AG20443 (cell line): ENCODE measurements at regions not wholly inside any gene's neighbourhood (a gene's known extent, or its start where the extent isn't known, plus 50 kb on each side); places are given as distances from the start of the nearest gene placed in this dataset.

Source experiments
- DNase-seq: peaks from one replicate; pipeline ENCODE4 v3.0.0; 2012; ENCODE audit warnings: low spot score, mixed read lengths

- no peak for DNase-seq
Measured at GRCh38 chr2:162965191-162965590, 126.6 kb upstream of the KCNH7 start.

- DNase-seq: no peak
Measured at GRCh38 chr2:162964513-162964912, 125.9 kb upstream of the KCNH7 start.

- DNase-seq: no peak
Measured at GRCh38 chr2:162963156-162963555, 124.6 kb upstream of the KCNH7 start.

- DNase-seq: no peak
Measured at GRCh38 chr2:162945785-162946184, 107.2 kb upstream of the KCNH7 start.

GRCh38 chr2:162938387-162938786, 99.8 kb upstream of the KCNH7 start:
- no peak for DNase-seq

GRCh38 chr2:162934191-162934590, 95.6 kb upstream of the KCNH7 start:
- no peak for DNase-seq

- DNase-seq: no peak
Measured at GRCh38 chr2:162932416-162932815, 93.8 kb upstream of the KCNH7 start.

GRCh38 chr2:162929571-162929970, 91.0 kb upstream of the KCNH7 start:
- no peak for DNase-seq

- DNase-seq: no peak
Measured at GRCh38 chr2:162928356-162928755, 89.8 kb upstream of the KCNH7 start.

- DNase-seq: no peak
Measured at GRCh38 chr2:162926907-162927306, 88.3 kb upstream of the KCNH7 start.

- DNase-seq: peak; percentile 42
Measured at GRCh38 chr2:162926501-162926900, 87.9 kb upstream of the KCNH7 start.

GRCh38 chr2:162925595-162925994, 87.0 kb upstream of the KCNH7 start:
- no peak for DNase-seq

GRCh38 chr2:162919111-162919510, 80.5 kb upstream of the KCNH7 start:
- DNase-seq: no peak

GRCh38 chr2:162917626-162918025, 79.1 kb upstream of the KCNH7 start:
- DNase-seq: no peak

- no peak for DNase-seq
Measured at GRCh38 chr2:162916286-162916801, 77.8 kb upstream of the KCNH7 start.

- no peak for DNase-seq
Measured at GRCh38 chr2:162915858-162916257, 77.3 kb upstream of the KCNH7 start.

- DNase-seq: no peak
Measured at GRCh38 chr2:162914161-162914560, 75.6 kb upstream of the KCNH7 start.

- no peak for DNase-seq
Measured at GRCh38 chr2:162912787-162913186, 74.2 kb upstream of the KCNH7 start.

- DNase-seq: no peak
Measured at GRCh38 chr2:162908567-162908966, 70.0 kb upstream of the KCNH7 start.

GRCh38 chr2:162890690-162891311, 52.2 kb upstream of the KCNH7 start:
- peak; percentile 58 for DNase-seq

- no peak for DNase-seq
Measured at GRCh38 chr2:162888652-162889051, 50.1 kb upstream of the KCNH7 start.
